PFSK-1 (cell line): ENCODE measurements at regions not wholly inside any gene's neighbourhood (a gene's known extent, or its start where the extent isn't known, plus 50 kb on each side); places are given as distances from the start of the nearest gene placed in this dataset.

Experiments used
- FOXP2 ChIP-seq: optimal IDR thresholded peaks from 2 replicates; pipeline ENCODE3; 2011; ENCODE audit warnings: borderline replicate concordance, control low read depth, inconsistent platforms; ENCODE audit not compliant: insufficient read depth; ENCODE audit errors: extremely low read length, extremely low read depth
- POLR2AphosphoS5 ChIP-seq: IDR thresholded peaks from 2 replicates; pipeline ENCODE4 v1.6.1; 2012; ENCODE audit warnings: low read depth, mild to moderate bottlenecking, control low read depth, low read length, moderate library complexity
- SIN3A ChIP-seq: IDR thresholded peaks from 2 replicates; pipeline ENCODE4 v1.6.1; 2012; ENCODE audit warnings: mild to moderate bottlenecking, low read length, moderate library complexity, borderline replicate concordance; ENCODE audit not compliant: insufficient read depth
- TAF1 ChIP-seq: IDR thresholded peaks from 2 replicates; pipeline ENCODE4 v1.6.1; 2012; ENCODE audit warnings: low read length, control low read depth, borderline replicate concordance; ENCODE audit not compliant: insufficient read depth
- TF ChIP-seq, protein P1 (sequence below), 2 experiments: IDR thresholded peaks; 2 replicates each; pipeline versions ENCODE4 v1.6.1 to v1.8.0; 2011 to 2012; ENCODE audit warnings: low read depth in 2 of 2, low read length in 2 of 2, control low read depth in 1 of 2, inconsistent platforms in 1 of 2, mild to moderate bottlenecking in 1 of 2, moderate library complexity in 1 of 2; ENCODE audit not compliant: insufficient read depth in 1 of 2

DNA sequence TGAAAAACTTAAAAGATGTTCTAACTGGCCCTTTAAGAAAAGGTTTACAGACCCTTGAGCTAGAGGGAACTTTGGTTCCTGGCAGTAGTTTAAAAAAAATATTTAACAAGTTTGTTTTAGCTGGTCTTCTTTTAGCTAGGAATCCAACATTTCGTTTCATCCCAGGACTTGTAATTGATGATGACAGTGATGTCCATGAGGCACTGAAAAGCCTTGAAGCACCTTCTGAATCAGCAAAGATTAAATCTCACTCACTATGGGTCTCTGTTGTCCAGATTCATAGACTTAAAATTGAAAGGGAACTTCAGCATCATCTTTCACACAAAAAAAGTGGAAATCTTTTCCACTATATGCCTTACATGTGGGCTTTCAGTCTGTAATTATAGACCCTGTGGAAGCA, 102.9 kb upstream of the ETAA1 start:
- TF ChIP-seq TAF1 (no peak), FOXP2 (no peak), POLR2AphosphoS5 (no peak), SIN3A (no peak)
- TF ChIP-seq, protein P1, sequence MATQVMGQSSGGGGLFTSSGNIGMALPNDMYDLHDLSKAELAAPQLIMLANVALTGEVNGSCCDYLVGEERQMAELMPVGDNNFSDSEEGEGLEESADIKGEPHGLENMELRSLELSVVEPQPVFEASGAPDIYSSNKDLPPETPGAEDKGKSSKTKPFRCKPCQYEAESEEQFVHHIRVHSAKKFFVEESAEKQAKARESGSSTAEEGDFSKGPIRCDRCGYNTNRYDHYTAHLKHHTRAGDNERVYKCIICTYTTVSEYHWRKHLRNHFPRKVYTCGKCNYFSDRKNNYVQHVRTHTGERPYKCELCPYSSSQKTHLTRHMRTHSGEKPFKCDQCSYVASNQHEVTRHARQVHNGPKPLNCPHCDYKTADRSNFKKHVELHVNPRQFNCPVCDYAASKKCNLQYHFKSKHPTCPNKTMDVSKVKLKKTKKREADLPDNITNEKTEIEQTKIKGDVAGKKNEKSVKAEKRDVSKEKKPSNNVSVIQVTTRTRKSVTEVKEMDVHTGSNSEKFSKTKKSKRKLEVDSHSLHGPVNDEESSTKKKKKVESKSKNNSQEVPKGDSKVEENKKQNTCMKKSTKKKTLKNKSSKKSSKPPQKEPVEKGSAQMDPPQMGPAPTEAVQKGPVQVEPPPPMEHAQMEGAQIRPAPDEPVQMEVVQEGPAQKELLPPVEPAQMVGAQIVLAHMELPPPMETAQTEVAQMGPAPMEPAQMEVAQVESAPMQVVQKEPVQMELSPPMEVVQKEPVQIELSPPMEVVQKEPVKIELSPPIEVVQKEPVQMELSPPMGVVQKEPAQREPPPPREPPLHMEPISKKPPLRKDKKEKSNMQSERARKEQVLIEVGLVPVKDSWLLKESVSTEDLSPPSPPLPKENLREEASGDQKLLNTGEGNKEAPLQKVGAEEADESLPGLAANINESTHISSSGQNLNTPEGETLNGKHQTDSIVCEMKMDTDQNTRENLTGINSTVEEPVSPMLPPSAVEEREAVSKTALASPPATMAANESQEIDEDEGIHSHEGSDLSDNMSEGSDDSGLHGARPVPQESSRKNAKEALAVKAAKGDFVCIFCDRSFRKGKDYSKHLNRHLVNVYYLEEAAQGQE (IDR thresholded peaks at IDR 0.05; ENCODE audit: insufficient read depth in 1 of 2, low read depth in 2 of 2, low read length in 2 of 2), result no peak

DNA sequence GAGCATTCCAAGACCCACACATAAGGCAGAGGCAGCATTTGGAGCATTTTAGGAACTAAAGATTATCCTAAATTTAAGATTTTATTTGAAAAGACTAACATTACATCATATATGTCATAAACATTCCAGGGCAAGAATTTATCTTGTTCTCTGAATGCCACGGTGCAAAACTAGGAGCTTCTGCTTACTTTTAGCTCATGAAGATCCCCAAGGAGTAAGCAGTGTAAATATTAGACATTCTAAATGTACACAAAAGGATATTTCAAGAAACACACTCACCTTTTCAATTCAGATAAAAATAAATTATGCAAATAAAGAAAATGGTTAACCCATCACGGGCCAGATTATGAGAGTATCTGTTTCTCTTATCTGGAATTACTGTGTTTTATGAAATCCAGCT, 101.7 kb upstream of the ETAA1 start:
- TF ChIP-seq FOXP2 (no peak), POLR2AphosphoS5 (no peak), SIN3A (no peak), TAF1 (no peak)
- TF ChIP-seq, protein P1 (IDR thresholded peaks at IDR 0.05; ENCODE audit: insufficient read depth in 1 of 2, low read depth in 2 of 2, low read length in 2 of 2), result no peak

DNA sequence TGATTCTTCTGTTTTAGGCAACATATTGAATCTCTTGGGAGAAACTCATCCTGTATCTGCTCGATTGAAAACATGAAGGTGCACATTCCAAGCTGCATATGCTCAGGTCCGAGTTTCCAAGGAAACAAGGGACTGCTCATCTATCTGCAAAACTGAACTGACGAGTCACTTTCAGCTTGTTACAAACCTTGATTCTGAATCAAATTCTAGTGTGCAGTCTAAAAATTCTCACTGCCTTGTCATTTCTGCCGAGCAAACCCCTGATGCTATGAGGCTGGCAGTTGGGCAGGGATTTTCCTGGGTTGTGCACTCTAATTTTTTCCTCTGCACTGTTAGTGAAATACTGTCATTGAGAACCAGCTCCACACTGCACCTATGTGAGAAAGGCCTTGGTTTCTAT, 101.3 kb upstream of the ETAA1 start:
- TF ChIP-seq, protein P1 (IDR thresholded peaks at IDR 0.05; ENCODE audit: insufficient read depth in 1 of 2, low read depth in 2 of 2, low read length in 2 of 2), result no peak
- TF ChIP-seq TAF1, result no peak
- no peak for TF ChIP-seq SIN3A
- TF ChIP-seq FOXP2, result no peak
- no peak for TF ChIP-seq POLR2AphosphoS5

DNA sequence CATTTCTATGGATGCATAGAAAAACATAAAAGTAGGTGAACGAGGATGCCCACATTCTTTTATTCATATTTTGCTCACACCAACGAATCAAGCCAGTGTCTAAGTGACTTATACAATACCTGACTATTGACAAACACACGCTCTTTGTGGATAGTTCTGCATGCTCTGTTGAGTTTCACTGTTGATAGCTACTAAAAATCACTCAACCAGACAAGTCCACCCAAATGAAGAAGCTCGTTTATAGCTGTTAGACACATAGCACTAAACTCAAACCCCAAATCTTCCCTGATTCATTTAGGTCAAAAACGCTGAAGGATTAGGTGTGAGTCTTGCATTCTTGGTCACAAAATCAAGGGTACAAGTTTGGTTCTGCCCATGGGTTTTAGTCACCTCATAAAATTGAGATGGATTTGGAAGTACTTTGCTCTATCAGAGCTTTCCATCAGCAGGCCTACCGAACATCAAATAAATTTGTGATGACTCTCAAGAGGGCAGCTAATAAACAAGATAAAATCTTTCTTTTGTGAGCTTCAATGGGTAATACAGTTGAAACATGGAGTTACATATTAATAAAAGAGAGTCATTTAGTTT, 92.7 kb upstream of the ETAA1 start:
- no peak for TF ChIP-seq TAF1
- TF ChIP-seq SIN3A, result no peak
- TF ChIP-seq, protein P1 (IDR thresholded peaks at IDR 0.05; ENCODE audit: insufficient read depth in 1 of 2, low read depth in 2 of 2, low read length in 2 of 2), result no peak

DNA sequence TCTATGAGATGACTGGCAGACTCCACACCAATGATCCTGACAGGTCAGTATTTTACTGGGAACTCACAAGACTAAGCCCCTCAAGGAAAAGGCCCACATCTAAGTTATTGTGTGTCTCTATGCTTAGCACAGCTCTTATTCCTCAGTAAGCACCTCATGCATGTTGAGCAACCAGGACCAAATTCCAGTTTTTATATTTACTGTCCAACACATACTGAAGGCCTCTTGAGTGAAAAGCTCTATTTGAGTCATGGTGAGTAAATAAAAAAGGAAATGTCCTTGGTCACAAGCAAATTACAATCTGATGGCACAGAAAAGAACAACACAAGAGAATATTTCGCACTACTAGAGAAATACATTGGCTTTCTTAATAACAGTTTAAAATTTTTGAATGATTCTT, 87.9 kb upstream of the ETAA1 start:
- no peak for TF ChIP-seq TAF1
- TF ChIP-seq FOXP2, result no peak
- no peak for TF ChIP-seq POLR2AphosphoS5
- TF ChIP-seq SIN3A, result no peak
- TF ChIP-seq, protein P1 (IDR thresholded peaks at IDR 0.05; ENCODE audit: insufficient read depth in 1 of 2, low read depth in 2 of 2, low read length in 2 of 2), result no peak
